GM19099 (cell line): ENCODE measurements at regions not wholly inside any gene's neighbourhood (a gene's known extent, or its start where the extent isn't known, plus 50 kb on each side); places are given as distances from the start of the nearest gene placed in this dataset.

ENCODE experiments used
- POLR2A ChIP-seq: IDR thresholded peaks from 3 replicates; pipeline ENCODE4 v1.6.1; 2011; ENCODE audit warnings: low read depth; ENCODE audit not compliant: insufficient read length; ENCODE audit errors: extremely low read depth

DNA sequence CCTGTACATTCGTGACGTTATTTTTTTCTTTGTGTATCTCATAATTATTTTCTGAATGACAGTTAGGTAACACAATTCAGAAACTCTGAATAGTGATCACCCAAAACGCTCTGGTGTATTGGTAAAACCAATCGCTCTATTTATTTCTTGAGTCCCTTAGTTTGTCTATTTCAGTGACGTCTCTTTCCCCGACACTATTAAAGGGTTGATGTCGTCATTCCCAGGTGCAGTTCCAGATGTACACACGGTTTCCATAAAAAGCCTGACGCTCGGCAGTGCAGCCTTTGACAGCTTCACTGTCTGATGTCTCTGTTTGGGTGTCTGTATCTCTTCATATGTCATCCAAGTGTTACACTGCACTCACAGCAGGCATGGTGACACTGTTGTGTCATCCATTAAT lies 701.4 kb downstream of the TMEM121 start:
- TF ChIP-seq POLR2A: no peak

GRCh38 chr14:106228541-106229158 lies 702.3 kb downstream of the TMEM121 start:
- no peak for TF ChIP-seq POLR2A

GRCh38 chr14:106230071-106230470 lies 703.7 kb downstream of the TMEM121 start:
- TF ChIP-seq POLR2A: no peak

DNA sequence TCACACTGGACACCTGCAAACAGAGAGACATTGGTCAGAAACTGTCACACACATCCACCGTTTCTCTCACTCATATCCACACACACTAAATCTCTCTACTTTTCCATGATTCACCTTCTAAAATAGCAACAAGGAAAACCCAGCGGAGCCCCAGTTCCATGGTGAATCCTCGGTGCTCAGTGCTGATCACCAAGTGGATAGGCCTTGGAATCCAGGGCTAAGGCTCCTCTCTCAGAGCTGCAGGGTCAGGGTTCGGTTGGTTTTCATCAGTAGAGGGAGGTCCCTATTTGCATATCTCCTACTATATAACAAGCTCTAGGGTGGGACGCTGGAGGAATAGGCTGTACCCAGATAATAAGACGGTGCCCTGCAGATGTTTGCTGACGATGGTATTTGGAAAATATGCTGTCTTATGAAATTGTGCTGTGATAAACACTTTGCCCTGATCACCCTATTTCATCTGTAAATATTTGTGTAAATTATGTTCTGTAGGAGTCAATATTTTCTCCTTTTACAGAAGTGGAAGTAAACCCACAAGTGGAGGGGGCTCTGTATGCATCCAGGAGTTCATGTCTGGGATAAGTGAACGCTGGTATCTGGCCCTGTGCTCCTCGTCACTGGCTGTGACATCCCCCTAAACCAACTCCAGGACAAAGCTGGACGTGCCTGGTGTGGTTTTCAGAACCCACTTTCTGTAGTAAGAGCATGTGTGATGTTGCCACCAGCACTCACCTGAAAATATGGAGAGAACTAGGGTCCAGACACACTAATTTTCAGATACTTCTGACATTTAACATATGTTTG lies 709.2 kb downstream of the TMEM121 start:
- TF ChIP-seq POLR2A: no peak

- TF ChIP-seq POLR2A: no peak
Observed at GRCh38 chr14:106248321-106249192, 722.2 kb downstream of the TMEM121 start.

DNA sequence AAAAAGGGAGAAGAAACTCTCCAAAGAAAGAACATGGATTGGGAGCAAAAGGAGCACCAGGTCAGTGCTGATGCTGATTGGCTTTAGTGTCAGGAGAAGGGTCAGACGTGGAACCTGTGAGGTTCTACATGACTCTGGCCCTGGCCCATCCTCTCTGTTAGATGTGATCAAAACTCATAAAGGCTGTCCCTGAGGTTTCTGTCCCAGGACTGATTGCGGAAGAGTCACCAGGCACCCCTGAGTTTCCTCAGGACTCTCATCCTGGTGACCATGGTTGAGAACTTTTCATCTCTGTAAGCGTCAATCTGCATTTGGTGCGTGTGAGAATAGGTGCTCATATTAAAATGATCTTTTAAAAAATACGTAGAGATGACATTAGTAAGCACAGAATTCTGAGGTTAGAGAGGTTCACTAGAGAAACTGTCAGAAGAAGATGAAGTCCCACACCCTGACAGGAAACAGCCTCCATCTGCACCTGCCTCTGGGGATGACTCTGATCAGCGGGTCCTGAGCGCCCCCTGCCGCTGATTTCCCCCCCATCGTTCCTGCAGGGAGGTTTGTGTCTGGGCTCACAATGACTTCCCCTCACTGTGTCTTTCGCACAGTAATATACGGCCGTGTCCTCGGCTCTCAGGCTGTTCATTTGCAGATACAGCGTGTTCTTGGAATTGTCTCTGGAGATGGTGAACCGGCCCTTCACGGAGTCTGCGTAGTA lies 741.8 kb downstream of the TMEM121 start:
- TF ChIP-seq POLR2A: no peak

GRCh38 chr14:106269029-106269428 lies 742.6 kb downstream of the TMEM121 start:
- no peak for TF ChIP-seq POLR2A

- TF ChIP-seq POLR2A: no peak
Observed at GRCh38 chr14:106269451-106270204, 743.2 kb downstream of the TMEM121 start.

GRCh38 chr14:106276326-106277267 lies 750.2 kb downstream of the TMEM121 start:
- TF ChIP-seq POLR2A: no peak

DNA sequence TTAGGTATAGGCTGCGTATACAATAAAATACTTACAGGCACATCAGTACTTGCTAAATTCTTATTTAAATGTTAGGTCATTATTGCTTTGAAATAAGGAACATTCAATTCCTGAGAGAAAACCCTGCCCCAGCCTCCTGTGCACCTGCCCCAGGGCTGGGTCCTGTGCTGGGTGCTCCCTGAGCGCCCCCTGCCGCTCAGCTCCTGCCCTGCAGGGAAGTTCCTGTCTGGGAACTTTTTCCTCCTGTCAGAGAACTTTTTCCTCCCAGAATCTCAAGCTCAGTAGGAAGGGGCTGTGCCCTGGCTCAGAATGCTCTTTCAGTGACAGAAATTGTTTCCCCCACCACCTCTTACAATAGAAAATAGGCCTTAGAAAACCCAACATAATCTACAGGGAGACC lies 751.1 kb downstream of the TMEM121 start:
- TF ChIP-seq POLR2A: no peak

DNA sequence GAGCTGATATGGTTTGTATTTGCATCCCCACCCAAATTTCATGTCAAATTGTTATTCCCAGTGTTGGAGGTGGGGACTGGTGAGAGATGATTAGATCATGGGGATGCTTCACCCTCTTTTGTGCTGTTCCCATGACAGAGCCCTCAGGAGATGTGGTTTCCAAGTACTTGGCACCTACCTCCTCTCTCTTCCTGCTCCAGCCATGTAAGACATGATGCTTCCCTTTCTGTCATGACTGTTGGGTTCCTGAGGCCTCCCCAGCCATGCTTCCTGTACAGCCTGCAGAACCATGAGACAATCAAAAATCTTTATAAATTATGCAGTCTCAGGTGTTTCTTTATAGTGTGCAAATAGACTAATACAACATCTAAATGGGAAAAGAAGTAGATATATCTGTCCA lies 754.5 kb downstream of the TMEM121 start:
- TF ChIP-seq POLR2A: no peak

GRCh38 chr14:106286697-106287290 lies 760.4 kb downstream of the TMEM121 start:
- TF ChIP-seq POLR2A: no peak

- no peak for TF ChIP-seq POLR2A
Observed at GRCh38 chr14:106287506-106287905, 761.1 kb downstream of the TMEM121 start.
